ENCODE measurements at regions not wholly inside any gene's neighbourhood (a gene's known extent, or its start where the extent isn't known, plus 50 kb on each side); places are given as distances from the start of the nearest gene placed in this dataset.

DNA sequence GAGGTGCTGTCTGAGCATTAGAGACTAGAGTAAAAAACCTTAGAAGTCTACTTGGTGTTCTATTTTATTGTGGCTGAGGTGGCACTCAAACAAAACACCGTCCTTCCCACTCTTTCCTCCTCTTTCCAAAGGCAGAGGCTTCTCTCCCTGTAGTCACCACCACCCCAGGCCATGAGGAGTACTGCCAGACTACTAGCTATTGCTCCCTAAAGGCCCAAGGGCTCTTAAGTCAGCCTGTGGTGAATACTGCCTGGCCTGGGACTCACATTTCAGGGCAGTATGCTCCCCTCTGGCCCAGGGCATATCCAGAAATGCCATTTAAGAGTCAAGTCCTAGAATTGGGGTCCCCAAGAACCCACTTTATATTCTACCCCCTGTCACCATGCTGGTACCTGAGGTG, 309.7 kb upstream of the IMPG1 start:
- DNase-seq, result no peak

DNA sequence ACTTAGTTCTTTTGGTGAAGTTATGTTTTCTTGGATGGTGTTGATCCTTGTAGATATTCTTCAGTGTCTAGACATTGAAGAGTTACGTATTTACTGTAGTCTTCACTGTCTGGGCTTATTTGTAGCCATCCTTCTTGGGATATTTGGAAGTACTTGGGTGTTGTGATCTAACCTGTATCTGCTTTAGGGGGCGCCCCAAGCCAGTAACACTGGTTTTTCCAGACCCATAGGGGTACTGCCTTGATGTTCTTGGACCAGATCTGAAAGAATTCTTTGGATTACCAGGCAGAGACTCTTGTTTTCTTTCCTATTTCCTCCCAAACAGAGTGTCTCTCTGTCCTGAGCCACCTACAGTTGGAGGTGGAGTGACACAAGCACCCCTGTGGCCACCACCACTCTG, 309.1 kb upstream of the IMPG1 start:
- no peak for DNase-seq

DNA sequence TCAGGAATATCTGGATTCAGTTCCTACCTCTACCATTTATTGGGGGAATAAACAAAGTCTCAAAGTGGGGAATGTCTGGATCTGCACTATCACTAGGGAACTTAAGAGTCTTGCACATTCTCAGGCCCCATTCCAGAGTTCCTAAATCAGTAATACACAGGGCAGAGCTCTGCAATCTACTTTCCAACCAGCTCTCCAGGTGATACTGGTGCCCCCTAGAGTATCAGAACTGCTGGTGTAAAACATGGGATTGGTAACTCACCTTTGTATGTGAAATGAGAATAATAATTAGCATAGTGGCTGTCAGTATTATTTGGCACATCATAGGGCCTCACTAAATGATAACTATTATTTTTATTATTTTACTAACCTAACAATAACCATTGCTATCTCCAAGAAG, 278.8 kb upstream of the IMPG1 start:
- no peak for DNase-seq

DNA sequence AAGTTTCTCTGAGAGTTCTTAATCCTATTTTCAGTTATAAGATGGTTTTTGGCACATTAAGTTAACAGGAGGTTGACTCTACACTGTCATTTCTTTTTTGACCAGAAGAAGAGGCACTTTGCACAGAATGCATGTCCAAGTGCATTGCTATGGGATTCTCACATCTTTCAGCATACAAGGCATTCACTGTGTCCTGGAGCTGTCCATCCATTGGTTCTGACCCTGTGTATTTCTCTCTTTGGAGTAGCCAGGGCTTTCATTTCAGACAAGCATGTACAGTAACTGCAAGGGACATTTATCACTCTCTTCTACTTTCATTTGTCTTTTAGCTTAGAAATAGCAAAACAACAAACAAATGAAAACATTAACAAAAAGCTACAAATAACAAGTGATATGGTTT, 275.1 kb upstream of the IMPG1 start:
- DNase-seq, result no peak

DNA sequence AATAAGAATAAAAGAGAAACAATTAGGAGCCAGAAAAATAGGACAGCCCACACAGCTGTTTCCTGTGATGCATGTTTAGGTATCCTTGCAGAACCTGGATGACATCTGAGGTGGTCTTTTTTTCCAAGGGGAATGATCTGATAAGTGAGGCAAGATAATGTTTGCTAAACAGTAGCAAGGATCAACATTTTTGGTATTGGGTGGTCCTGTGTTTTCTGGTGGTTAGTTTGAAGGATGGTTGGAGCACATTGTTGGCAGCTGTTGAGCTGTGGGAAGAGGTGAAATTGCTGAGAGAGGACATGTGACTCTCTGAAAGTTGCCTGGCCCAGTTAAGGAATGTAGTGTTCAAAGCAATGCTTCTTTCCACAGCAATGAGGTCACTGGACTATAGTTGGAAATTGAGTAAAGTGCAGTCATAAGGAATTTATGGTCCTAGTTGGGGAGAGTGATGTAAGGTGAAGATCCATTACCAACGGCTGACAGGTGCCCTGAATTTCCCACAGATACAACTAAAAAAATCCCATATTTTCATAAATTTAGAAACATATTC, 270.2 kb upstream of the IMPG1 start:
- no peak for DNase-seq

DNA sequence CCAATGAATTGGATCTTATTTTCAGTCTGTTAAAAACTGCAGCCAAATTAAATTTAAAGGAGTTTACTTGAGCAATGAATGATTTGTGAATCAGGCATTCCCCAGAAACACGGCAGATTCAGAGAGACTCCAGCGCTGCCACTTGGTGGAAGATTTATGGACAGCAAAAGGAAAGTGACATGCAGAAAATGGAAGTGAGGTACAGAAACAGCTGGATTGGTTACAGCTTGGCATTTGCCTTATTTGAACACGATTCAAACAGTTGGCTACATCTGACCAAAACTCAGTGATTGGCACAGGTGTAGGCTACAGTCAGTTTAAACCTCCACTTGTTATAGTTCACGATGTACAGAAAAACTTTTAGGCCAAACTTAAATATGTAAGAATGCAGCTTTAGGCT, 257.6 kb upstream of the IMPG1 start:
- DNase-seq, result no peak

DNA sequence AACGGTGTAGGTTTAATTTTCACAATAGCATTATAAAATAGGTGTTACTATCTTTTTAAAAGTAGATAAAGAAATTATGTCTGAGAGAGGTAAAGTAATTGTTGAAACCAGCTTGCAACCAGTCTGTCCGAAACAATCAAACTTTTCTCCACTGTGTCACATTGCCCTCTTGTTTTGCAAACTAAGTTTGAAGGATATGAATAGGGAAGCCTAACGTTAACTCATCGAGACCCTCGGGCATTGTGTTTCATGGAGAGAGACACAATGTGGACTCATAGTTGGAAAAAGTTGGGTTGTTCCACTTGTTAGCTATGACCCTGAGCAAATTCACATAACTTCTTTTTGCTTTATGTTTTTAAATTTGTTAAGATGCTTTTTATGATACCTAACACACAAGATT, 254.4 kb upstream of the IMPG1 start:
- no peak for DNase-seq

All from right kidney (tissue), 1 donor.